Activated T-helper 2 cell treated with anti-CD3 and anti-CD28 coated beads, Interferon-gamma antibody, Interleukin-2, Interleukin-4, amounts not matched to agents 10 μg/mL and 5 μg/mL and 100 μg/mL, durations not matched to agents 14 hours and 24 hours and 36 hours (primary cell): ENCODE measurements at regions not wholly inside any gene's neighbourhood (a gene's known extent, or its start where the extent isn't known, plus 50 kb on each side); places are given as distances from the start of the nearest gene placed in this dataset.
"Not testable (repeated sequence)": the region's sequence is repeated elsewhere in the genome, so short reads cannot be mapped to it uniquely, and the experiment has no call there.

Experiments used
- DNase-seq: peaks from one replicate; pipeline ENCODE4 v3.0.0; 2021; ENCODE audit warnings: low spot score
- H3K27ac Mint-ChIP-seq: one replicate; pipeline ENCODE4 v1.8.0; 2021; ENCODE audit warnings: mixed read lengths
- H3K27me3 Mint-ChIP-seq: one replicate; pipeline ENCODE4 v1.8.0; 2021; ENCODE audit warnings: low read depth, mixed read lengths
- H3K36me3 Mint-ChIP-seq: one replicate; pipeline ENCODE4 v1.8.0; 2021; ENCODE audit warnings: low read depth, mixed read lengths
- H3K4me1 Mint-ChIP-seq: one replicate; pipeline ENCODE4 v1.8.0; 2021; ENCODE audit warnings: low read depth, mixed read lengths
- H3K4me3 Mint-ChIP-seq: one replicate; pipeline ENCODE4 v1.8.0; 2021; ENCODE audit warnings: low read depth, mild to moderate bottlenecking, moderate library complexity, mixed read lengths
- H3K9me3 Mint-ChIP-seq: one replicate; pipeline ENCODE4 v1.8.0; 2021; ENCODE audit warnings: mixed read lengths
- intact Hi-C: fragments of 100-400 bp; cut with micrococcal nuclease; formaldehyde crosslinking; loops from one replicate; pipeline ENCODE4 v1.15.1; 2023

DNA sequence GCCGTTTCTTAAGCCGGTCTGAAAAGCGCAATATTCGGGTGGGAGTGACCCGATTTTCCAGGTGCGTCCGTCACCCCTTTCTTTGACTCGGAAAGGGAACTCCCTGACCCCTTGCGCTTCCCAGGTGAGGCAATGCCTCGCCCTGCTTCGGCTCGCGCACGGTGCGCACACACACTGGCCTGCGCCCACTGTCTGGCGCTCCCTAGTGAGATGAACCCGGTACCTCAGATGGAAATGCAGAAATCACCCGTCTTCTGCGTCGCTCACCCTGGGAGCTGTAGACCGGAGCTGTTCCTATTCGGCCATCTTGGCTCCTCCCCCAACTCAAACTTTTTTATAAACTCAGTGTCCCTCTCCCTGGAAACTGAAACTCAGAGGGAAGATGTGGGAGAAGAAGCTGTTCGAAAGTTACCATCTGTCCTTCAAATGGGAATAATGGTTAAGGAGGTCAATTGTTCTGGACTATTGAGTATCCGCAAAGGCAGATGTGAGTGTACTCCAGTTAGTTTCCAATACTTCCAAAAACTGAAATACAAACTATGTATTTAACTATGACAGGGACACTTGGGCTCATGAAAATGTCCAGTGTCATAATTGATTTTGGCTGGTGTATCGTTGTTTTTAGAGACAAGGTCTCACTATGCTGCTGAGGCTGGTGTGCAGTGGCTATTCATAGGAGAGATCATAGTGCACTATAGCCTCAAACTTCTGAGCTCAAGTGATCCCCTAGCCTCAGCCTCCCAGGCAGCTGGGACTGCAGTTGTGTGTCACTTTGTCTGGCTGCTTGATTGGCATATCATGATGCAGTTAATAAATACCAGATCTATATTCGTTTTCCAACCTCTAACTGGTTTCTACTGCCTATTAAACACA, 67.8 kb upstream of the OSBPL3 start:
- H3K36me3 Mint-ChIP-seq, intact Hi-C loops, H3K9me3 Mint-ChIP-seq, H3K4me1 Mint-ChIP-seq, DNase-seq, H3K4me3 Mint-ChIP-seq, H3K27me3 Mint-ChIP-seq, H3K27ac Mint-ChIP-seq: not testable (repeated sequence)

DNA sequence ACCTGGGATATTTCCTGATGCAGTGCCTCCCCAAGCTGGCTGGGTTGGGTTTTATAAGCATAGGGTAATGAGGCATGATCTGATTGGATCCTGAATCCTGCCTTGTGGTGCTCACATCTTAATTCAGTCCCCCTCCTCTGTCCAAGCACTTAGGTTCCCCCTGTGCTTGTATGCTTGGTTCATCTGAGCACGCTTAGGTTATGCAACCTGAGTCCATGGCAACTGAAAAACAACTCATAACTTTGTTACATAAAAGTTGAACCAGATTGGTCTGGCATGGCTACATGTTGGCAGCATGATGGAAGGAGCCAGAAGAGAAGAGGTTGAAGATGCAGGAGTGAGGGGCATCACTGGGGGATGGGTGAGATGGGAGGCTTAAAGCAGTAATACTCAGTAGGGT, 57.3 kb upstream of the OSBPL3 start:
- Mint-ChIP-seq H3K4me3 (no peak overlapping the region), H3K27ac (no peak overlapping the region), H3K4me1 (no peaks in the 10 kb centered on the region), H3K9me3 (peaks cover 16% of the 10 kb centered on the region), H3K27me3 (peaks cover 24% of the 10 kb centered on the region), H3K36me3 (peaks cover 3% of the 10 kb centered on the region)
- intact Hi-C loops, result no loop called here
- DNase-seq, result no peak

DNA sequence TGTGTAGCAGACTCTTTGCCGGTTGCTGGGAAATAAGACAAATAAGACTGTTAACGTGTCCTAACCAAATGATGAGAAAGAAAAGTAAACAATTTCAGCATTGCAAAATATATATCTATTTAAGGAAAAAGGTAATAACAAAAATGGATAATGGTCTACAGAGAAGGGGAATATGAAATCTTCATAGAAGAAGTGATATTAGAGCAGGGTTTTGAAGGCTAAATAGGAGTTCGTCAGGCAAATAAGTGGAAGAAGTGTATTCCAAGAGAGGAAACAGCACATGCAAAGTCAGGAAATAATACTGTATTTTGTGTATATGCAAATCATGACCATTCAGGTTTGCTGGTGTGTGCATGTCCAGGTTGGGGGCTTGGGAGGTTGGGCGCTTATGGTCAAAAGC, 55.3 kb upstream of the OSBPL3 start:
- H3K4me3 Mint-ChIP-seq, result no peak overlapping the region
- no peak for DNase-seq
- H3K9me3 Mint-ChIP-seq, result peaks cover 16% of the 10 kb centered on the region
- H3K27me3 Mint-ChIP-seq, result peaks cover 21% of the 10 kb centered on the region
- peaks cover 3% of the 10 kb centered on the region for H3K36me3 Mint-ChIP-seq
- H3K4me1 Mint-ChIP-seq, result peaks cover 18% of the 10 kb centered on the region
- intact Hi-C loops, result no loop called here
- no peak overlapping the region for H3K27ac Mint-ChIP-seq

DNA sequence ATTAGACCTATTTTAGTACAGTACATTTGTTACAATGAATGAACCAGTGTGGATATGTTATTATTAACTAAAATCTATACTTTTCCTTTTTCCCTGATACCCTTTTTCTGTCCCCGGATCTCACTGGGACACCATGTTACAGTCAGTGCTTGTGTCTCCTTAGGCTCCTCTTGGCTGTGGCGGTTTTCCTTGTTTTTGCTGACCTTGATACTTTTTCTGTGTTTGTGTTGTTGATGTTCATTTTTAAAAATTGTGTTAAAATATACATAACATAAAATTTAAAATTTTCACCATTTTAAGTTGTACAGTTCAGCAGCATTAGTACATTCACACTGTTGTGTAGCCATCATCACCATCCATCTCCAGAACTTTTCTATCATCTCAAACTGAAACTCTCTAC, 54.2 kb upstream of the OSBPL3 start:
- Mint-ChIP-seq H3K36me3 (peaks cover 3% of the 10 kb centered on the region), H3K4me3 (no peak overlapping the region), H3K4me1 (peaks cover 29% of the 10 kb centered on the region), H3K9me3 (peaks cover 16% of the 10 kb centered on the region), H3K27me3 (peaks cover 17% of the 10 kb centered on the region), H3K27ac (no peak overlapping the region)
- intact Hi-C loops, result no loop called here
- no peak for DNase-seq

DNA sequence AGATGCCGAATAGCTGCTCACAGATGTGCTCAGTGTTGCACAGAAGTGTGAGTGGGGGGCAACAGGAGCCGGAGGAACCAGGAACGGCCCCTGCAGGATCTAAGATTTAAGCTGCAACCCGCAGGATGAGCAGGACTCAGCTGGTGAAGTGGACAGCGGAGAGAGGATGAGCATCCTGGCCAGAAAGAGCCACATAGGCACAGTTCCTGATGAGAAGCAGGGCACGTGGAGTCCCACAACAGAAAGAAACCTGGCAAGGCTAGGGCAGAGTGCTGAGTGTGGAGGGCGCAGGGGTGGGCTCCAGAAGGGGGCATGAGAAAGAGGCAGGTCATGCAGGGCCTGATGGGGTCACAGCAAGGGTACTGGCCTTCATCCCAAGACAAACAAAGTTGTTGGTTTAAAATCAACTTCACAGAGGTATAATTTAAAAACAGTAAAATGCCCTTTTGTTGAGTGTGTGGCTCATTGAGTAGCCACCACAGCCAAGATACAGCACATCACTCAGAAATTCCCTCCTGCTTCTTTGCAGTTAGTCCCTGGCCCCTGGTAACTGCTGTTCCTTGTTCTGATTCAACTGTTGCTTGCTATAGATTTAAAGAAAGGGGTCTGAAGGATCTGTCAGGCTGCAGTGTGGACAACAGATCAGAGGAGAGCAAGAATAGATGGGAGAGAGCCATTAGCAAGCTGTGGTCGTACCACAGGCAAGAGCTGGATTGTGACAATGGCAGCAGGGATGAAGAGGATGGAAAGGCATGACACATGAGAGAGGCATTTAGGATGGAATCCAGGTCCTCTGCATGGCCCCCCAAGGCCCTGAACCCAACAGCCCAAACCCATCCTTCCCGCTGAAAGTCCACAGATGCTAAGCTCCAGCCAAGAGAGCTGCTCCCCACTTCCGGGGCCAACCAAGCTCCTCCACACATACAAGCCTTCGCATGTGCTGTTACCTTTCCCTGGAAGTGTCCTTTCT, 53.1 kb upstream of the OSBPL3 start:
- DNase-seq, result no peak
- peaks cover 40% of the 10 kb centered on the region for H3K4me1 Mint-ChIP-seq
- peaks cover 16% of the 10 kb centered on the region for H3K9me3 Mint-ChIP-seq
- H3K27me3 Mint-ChIP-seq, result peaks cover 14% of the 10 kb centered on the region
- H3K36me3 Mint-ChIP-seq, result peaks cover 3% of the 10 kb centered on the region
- intact Hi-C loops, result no loop called here
- no peak overlapping the region for H3K27ac Mint-ChIP-seq
- no peak overlapping the region for H3K4me3 Mint-ChIP-seq

DNA sequence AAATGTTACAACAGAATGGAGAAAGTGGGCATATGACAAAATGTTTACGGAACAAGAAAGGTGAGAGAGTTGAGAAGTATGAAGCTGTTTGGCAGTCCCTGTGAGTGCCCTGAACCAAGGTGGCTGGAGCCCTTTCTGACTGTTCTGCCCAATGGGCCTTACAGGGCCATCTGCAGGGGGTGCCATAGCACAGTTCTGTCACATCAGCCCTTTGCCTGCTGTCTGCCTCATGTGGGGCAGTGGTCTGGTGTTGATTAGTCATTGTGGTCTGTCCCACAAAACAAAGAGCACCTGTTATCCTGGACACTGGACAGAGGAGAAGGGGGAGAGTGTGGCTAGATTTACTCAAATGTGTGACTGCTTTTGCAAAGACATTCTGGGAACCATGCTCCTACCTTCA, 51.5 kb upstream of the OSBPL3 start:
- H3K36me3 Mint-ChIP-seq, result peaks cover 3% of the 10 kb centered on the region
- no peak for DNase-seq
- no peak overlapping the region for H3K27ac Mint-ChIP-seq
- peaks cover 13% of the 10 kb centered on the region for H3K9me3 Mint-ChIP-seq
- intact Hi-C loops, result no loop called here
- H3K4me1 Mint-ChIP-seq, result peaks cover 47% of the 10 kb centered on the region
- H3K27me3 Mint-ChIP-seq, result peaks cover 10% of the 10 kb centered on the region
- no peak overlapping the region for H3K4me3 Mint-ChIP-seq

DNA sequence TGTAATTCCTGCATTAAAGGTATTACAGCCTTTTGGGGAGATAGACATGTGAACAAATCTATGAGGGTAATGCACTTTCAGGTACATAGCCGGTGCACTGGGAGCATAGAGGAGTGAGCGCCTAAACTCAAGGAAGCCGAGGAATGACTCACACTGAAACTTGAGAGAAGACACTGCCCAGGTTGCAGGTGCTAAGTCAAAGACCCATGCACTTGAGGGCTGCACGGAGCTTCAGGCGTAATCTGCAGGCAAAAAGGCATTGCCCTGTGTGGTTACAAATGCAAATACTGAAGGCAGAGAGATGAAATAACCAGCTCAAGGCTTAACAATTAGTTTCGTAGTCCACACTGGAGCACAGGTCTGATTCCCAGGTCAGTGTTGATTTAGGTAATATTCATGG, 51.0 kb upstream of the OSBPL3 start:
- no peak overlapping the region for H3K4me3 Mint-ChIP-seq
- H3K9me3 Mint-ChIP-seq, result peaks cover 8% of the 10 kb centered on the region
- intact Hi-C loops, result no loop called here
- DNase-seq, result no peak
- peaks cover 47% of the 10 kb centered on the region for H3K4me1 Mint-ChIP-seq
- H3K27me3 Mint-ChIP-seq, result peaks cover 7% of the 10 kb centered on the region
- peaks cover 2% of the 10 kb centered on the region for H3K36me3 Mint-ChIP-seq
- no peak overlapping the region for H3K27ac Mint-ChIP-seq
